ENCODE measurements at regions not wholly inside any gene's neighbourhood (a gene's known extent, or its start where the extent isn't known, plus 50 kb on each side); places are given as distances from the start of the nearest gene placed in this dataset.

DNA sequence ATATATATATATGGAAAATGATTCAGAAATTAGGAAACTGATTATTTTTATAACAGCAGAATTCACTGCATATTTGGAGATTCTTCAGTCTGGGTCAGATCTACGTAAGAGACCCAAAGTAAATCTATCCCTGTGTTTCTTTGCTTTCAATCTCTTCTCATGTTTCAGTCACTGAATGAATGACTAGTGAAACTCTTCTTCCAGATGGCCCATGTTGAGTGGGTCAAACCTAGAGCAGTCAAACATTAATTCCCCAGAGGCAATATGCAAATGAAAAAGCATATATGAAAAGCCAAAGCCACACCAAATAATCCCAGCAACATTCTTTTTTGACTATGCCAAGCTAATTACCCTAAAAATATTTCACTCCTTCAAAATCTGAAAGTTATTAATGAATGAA is 317.3 kb downstream of the RBM43 start:
- Mint-ChIP-seq H3K4me3 (no peak overlapping the region), H3K9me3 (peaks cover 2% of the 10 kb centered on the region), H3K27ac (no peak overlapping the region), H3K4me1 (no peaks in the 10 kb centered on the region), H3K36me3 (no peaks in the 10 kb centered on the region)
- DNase-seq (ENCODE audit: low spot score in 2 of 2) (no peak), ATAC-seq (no peak)

DNA sequence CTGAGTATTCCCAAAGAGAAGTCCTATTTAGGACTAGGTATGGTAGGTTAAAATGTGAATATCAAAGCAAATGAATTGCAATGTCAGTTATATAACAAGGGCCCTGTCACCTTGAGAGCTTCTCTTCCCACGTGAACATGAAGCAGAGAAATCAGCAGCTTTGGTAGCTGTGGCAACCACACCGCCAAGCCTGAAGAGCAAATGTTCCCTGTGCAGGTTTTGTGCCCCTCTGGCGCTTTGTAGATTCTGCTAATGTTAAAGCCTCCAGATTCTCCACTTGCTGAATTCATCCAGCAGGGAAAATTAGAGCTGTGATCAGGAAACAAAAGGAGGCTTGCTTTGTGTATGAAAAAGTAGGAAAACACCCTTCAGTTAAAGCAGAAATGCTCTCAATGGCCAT is 322.6 kb downstream of the RBM43 start:
- no peaks in the 10 kb centered on the region for H3K4me1 Mint-ChIP-seq
- H3K27ac Mint-ChIP-seq: no peak overlapping the region
- peaks cover 2% of the 10 kb centered on the region for H3K9me3 Mint-ChIP-seq
- H3K4me3 Mint-ChIP-seq: no peak overlapping the region
- ATAC-seq (no peak), DNase-seq (ENCODE audit: low spot score in 2 of 2) (no peak)
- H3K36me3 Mint-ChIP-seq: no peaks in the 10 kb centered on the region

DNA sequence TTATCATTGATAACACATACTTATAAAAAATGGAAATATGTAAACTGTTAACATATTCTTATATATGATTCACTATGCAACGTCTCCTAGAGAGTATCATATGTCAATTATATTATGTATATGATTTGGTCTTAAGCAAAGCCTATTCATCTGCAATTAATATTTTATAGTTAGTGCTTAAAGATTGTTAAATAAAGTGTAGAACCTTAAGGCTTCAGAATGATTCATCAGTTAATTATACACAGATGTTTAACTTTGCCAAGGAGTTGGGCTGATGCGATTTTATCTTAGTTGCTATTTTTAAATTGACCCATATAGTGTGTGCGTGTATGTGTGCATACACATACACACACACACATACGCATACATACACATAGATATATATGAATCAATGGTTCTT is 323.1 kb downstream of the RBM43 start:
- Mint-ChIP-seq H3K27ac (no peak overlapping the region), H3K4me1 (no peaks in the 10 kb centered on the region), H3K9me3 (peaks cover 2% of the 10 kb centered on the region), H3K36me3 (no peaks in the 10 kb centered on the region), H3K4me3 (no peak overlapping the region)
- no peak for ATAC-seq
- no peak for DNase-seq (ENCODE audit: low spot score in 2 of 2)

DNA sequence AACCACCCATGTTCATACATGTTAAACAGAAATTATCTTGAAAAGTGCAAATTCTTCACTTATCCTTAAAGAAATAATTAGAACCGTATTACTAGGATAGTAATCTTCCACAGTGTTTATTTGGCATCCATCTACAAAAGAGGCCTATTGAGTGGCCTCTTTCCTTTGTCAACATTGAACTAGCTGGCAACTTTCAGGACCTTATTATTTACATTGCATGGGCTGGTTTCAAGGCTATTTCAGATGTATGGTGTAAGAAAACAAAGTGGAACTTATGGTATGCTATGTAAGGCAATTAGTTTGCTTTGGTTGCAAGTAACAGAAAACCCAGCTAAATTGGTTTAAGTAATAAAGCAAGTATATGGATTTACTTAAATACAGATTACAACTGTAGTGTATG is 324.6 kb downstream of the RBM43 start:
- peaks cover 2% of the 10 kb centered on the region for H3K9me3 Mint-ChIP-seq
- no peak overlapping the region for H3K4me3 Mint-ChIP-seq
- H3K4me1 Mint-ChIP-seq: no peaks in the 10 kb centered on the region
- H3K36me3 Mint-ChIP-seq: no peaks in the 10 kb centered on the region
- no peak overlapping the region for H3K27ac Mint-ChIP-seq
- ATAC-seq (no peak), DNase-seq (ENCODE audit: low spot score in 2 of 2) (no peak)

DNA sequence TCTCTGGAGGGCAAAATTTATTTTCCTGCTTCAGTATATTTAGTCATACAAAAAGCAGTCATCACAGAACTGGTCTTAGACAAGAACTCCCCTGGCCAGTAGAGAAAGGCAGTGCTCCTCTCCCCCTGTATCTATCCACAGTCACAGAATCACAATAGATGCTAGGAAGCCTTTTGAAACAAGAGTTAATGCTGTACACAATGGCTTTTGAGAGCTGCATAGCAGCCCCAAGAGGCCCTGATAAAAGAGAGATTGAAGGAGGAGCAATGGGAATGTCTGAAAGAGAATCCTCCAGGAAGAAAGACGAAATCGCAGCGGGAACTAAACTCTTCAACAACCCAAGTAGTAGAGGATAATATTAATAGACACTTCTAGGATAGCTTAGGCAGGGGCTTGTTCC is 330.2 kb downstream of the RBM43 start:
- H3K4me3 Mint-ChIP-seq: no peak overlapping the region
- no peak for ATAC-seq

DNA sequence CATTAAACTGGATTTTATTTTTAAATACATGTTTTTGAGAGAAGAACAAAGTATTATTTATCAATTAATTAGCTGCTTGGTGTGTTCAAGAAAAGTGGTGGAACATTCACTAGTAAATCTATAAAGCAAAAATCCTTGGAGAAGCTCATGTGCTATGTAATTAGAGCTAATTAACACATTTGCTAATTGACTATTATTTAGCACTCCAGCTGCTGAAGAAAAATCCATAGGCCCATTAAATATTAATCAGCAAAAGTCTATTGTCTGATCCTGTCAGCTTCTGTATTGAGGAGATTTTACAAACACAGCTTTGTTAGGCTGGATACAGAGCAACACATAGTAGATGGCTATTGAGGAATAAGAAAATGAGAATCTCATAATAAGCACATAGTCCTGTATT is 336.1 kb downstream of the RBM43 start:
- Mint-ChIP-seq H3K9me3 (no peaks in the 10 kb centered on the region), H3K27ac (no peak overlapping the region), H3K4me3 (no peak overlapping the region), H3K36me3 (no peaks in the 10 kb centered on the region), H3K4me1 (no peaks in the 10 kb centered on the region)
- ATAC-seq (no peak), DNase-seq (ENCODE audit: low spot score in 2 of 2) (no peak)

More for the DNA sequence above, 330.2 kb downstream of the RBM43 start:
- Mint-ChIP-seq H3K4me1 (no peaks in the 10 kb centered on the region), H3K36me3 (no peaks in the 10 kb centered on the region), H3K27ac (no peak overlapping the region), H3K9me3 (no peaks in the 10 kb centered on the region)
- DNase-seq (ENCODE audit: low spot score in 2 of 2): no peak

DNA sequence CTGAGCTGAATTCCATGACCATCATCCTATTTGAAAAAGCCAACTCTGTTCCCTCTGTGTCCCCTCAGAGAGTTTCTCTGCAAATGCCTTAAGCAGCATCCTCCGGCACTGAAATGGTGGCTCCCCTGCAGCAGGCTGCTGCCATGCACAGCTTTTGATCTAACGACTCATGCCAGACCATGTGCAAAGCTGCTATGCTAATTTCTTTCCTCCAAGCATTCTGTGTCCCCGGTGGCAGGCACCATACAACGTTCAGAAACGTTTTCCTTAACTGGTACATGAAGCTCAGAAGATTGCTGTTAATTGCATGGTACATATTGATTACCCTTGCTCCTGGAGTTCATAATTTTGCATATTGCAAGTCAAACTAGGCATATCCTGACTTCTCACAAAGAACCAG is 336.8 kb downstream of the RBM43 start:
- no peak for DNase-seq (ENCODE audit: low spot score in 2 of 2)
- no peaks in the 10 kb centered on the region for H3K4me1 Mint-ChIP-seq
- H3K27ac Mint-ChIP-seq: no peak overlapping the region
- no peaks in the 10 kb centered on the region for H3K36me3 Mint-ChIP-seq
- ATAC-seq: no peak
- H3K9me3 Mint-ChIP-seq: no peaks in the 10 kb centered on the region
- no peak overlapping the region for H3K4me3 Mint-ChIP-seq

DNA sequence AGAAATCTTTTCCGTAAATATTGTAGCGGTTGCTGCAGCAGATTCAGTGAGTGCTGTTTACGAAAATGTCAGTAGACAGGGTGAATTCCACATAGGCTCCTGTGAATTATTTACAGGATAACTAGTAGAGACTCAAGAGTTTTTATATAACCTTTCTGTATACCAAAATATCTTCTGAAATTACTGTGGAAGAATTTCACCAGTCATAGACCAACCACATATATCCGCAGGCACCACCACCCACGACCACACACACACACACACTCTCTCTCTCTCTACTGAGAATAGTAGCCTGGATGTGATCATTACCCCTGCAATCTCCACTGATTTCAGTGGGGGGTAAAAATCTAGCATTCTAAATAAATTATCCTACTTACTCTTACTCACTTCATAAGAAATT is 341.8 kb downstream of the RBM43 start:
- Mint-ChIP-seq H3K9me3 (no peaks in the 10 kb centered on the region), H3K27ac (no peak overlapping the region), H3K36me3 (no peaks in the 10 kb centered on the region), H3K4me3 (no peak overlapping the region), H3K4me1 (no peaks in the 10 kb centered on the region)
- ATAC-seq (no peak), DNase-seq (ENCODE audit: low spot score in 2 of 2) (no peak)

DNA sequence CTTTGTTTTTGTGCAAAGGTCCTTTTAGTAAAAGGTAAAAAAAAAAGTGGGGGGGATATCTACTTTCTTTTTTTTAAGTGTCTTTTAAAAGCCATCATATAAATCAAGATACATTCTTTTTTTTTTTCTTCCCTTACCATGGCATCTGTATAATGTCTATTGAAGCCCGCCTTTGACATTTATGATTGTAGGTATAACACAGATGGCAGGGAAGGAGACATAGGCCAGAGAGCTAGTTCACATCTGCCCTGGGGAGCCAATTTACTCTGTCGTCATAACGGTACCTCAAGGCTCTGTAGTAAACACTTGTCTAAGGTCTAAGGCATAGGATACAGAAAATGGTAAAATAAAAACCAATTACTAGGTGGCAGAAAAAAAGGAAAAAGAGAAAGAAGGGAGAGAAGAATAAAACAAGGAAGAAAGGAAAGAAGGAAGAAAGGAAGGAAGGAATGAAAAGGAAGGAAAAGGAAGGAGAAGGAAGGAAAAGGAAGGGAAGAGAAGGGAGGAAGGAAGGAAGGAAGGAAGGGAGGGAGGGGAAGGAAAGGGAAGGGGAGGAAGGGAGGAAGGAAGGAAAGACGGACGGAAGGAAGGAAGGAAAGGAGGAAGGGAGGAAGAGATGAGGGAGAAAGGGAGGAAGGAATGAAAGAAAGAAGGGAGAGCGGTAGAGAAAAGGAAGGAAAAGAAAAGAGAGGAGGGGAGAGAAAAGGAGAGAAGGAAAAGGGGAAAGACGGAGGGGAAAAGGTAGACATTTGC is 343.5 kb downstream of the RBM43 start:
- no peak for ATAC-seq
- H3K4me1 Mint-ChIP-seq: no peaks in the 10 kb centered on the region
- H3K4me3 Mint-ChIP-seq: no peak overlapping the region
- H3K27ac Mint-ChIP-seq: no peak overlapping the region
- DNase-seq (ENCODE audit: low spot score in 2 of 2): no peak
- H3K36me3 Mint-ChIP-seq: no peaks in the 10 kb centered on the region
- H3K9me3 Mint-ChIP-seq: no peaks in the 10 kb centered on the region

DNA sequence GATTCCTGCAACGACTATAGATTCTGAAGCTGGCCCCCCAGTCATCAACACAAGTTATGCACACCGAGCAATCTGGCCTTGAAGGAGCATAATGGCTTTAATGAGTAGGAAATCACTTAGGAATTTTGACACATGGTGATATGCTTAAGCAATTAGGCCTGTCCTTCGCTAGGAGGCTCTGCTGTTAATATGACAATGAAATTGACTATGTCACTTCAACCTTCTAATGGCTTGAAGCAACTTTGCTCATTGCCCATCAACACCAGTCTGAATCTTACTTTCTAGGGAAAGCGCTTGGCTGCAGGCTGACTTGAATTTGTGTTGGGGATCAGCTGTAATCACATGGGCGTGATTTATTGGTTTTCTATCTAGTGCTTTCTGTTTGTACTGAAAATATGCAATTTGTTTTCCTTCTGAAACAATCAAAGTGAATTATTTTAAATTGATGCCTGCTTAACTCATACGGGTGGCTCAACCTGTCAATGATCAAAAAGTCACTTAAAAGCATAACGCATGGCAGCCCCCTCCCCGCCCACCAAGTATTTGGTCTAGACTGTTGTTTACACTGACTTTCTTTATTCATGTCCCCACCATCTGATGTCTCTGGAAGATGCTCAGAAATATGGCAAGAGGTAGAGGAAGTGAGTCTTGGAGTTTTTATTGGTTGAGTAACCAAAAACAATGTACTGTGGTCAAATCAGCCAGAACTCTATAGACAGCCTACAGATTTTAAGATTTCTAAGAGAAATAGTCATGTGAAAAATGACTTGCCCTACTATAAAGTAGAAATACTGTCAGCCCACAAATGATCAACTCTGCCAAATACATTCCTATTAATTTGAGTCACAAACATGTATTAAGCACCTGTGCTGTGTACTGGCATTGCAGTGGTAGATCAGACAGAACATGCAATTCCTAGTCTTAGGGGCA is 344.9 kb downstream of the RBM43 start:
- Mint-ChIP-seq H3K36me3 (no peaks in the 10 kb centered on the region), H3K27ac (no peak overlapping the region)
- DNase-seq (ENCODE audit: low spot score in 2 of 2): no peak

DNA sequence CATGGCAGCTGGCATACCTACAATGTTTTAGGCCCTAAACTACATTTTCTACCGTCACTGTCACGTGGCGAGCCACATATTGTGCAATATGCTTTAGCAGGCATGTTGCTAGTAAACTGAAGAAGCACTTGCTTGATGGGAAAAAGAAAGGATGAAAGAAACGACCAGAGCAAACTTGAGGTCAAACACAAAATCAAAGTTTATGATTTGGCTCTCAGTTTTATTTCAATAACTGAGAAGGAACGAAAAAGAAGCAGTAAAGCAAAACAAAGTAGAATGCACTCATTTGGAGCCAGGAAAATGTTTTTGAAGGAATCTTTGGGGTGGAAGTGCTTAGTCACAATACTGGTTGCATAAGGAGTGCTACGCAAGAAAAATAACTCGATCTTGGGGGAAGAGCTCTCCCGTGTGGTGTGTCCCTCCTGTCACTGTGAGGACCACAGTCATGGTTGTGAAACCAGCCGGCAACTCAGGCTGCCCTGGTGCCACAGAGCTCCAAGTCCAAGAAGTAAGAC is 349.8 kb downstream of the RBM43 start:
- H3K9me3 Mint-ChIP-seq: peaks cover 3% of the 10 kb centered on the region
- H3K27ac Mint-ChIP-seq: no peak overlapping the region
- DNase-seq (ENCODE audit: low spot score in 2 of 2): no peak
- no peaks in the 10 kb centered on the region for H3K36me3 Mint-ChIP-seq
- ATAC-seq: no peak
- H3K4me1 Mint-ChIP-seq: no peaks in the 10 kb centered on the region
- no peak overlapping the region for H3K4me3 Mint-ChIP-seq

More for the DNA sequence above, 344.9 kb downstream of the RBM43 start:
- H3K4me3 Mint-ChIP-seq: no peak overlapping the region
- no peaks in the 10 kb centered on the region for H3K9me3 Mint-ChIP-seq
- no peaks in the 10 kb centered on the region for H3K4me1 Mint-ChIP-seq
- peak; percentile 13 for ATAC-seq

DNA sequence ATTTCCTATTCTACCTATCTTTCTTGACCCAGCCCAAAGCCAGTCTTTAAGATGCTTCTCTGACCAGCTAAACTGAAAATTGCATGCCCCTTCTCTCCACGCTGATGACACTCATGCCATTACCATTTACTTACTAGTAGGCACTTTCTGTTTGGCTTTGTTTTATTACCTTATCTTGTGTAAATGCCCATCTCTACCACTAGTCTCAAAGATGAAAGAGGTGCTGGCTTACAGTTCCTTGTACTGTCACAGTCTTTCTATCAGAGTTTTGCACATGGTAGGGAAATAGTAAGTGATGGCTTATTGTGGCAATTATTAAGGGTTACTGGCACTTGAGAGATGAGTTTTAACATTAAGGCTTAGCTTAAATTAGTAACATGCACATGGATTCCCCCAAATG is 352.1 kb downstream of the RBM43 start:
- Mint-ChIP-seq H3K4me3 (no peak overlapping the region), H3K9me3 (peaks cover 3% of the 10 kb centered on the region), H3K4me1 (no peaks in the 10 kb centered on the region), H3K27ac (no peak overlapping the region), H3K36me3 (no peaks in the 10 kb centered on the region)
- ATAC-seq (no peak), DNase-seq (ENCODE audit: low spot score in 2 of 2) (no peak)

DNA sequence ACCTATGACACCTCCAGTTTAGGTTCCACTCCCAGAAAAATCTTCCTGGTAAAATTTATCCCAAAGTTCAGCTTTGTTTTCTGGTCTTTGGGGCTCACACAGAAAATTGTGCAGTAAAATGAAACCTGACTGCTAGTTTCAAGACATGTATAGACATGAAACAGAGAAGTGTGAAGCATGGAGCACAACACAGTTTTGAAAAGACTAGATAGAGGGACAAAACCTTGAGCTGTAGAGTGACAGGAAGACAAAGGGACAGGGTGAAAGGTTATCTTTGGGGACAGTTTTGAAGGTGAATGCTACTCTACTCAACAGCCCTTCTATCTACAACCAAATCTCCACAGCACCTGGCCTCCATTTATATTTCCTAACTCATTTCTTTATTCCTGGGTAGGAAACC is 352.6 kb downstream of the RBM43 start:
- Mint-ChIP-seq H3K9me3 (peaks cover 5% of the 10 kb centered on the region), H3K4me1 (no peaks in the 10 kb centered on the region), H3K27ac (no peak overlapping the region), H3K4me3 (no peak overlapping the region), H3K36me3 (no peaks in the 10 kb centered on the region)
- DNase-seq (ENCODE audit: low spot score in 2 of 2) (no peak), ATAC-seq (no peak)

DNA sequence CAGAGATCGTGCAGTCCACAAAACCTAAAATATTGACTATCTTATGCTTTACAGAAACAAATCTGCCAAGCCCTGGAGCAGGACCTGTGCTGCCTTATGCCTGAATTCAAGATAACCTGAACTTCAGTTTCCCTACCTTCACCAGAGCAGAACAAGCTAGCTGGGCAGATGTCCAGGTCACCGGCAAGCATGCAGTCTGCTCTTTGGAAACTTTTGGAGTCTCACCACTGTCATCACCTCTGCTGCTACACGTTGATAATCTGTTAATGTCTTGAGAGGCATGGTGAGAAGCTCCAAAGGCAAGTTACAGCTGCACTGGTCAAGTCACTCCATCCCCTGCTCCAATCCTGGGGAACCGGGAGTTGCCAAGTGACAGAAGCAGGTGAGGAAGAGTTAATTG is 354.2 kb downstream of the RBM43 start:
- Mint-ChIP-seq H3K9me3 (peaks cover 6% of the 10 kb centered on the region), H3K4me3 (no peak overlapping the region), H3K4me1 (no peaks in the 10 kb centered on the region), H3K36me3 (no peaks in the 10 kb centered on the region), H3K27ac (no peak overlapping the region)
- ATAC-seq: no peak
- DNase-seq (ENCODE audit: low spot score in 2 of 2): no peak

DNA sequence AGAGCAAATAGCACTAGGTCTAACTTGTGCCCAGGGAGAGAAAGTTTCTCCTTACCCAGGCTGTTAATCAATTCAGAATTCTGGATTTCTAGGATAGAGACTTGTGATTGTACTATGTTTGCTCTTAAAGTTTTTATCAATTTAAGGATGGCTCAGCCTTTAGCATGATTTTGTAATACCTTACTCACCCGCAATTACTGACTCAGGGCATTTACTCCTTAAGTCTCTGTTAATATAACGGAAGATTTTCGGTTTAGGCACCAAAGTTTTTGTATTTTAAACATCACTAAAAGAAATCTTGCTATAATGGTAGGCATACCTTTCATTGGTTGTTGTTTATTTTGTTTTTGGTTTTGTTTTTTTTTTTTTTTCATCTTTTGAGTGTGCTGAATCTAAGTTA is 358.2 kb downstream of the RBM43 start:
- H3K4me3 Mint-ChIP-seq: no peak overlapping the region
- peaks cover 10% of the 10 kb centered on the region for H3K9me3 Mint-ChIP-seq
- H3K27ac Mint-ChIP-seq: no peak overlapping the region
- H3K4me1 Mint-ChIP-seq: no peaks in the 10 kb centered on the region
- DNase-seq (ENCODE audit: low spot score in 2 of 2) (no peak), ATAC-seq (no peak)
- H3K36me3 Mint-ChIP-seq: no peaks in the 10 kb centered on the region

DNA sequence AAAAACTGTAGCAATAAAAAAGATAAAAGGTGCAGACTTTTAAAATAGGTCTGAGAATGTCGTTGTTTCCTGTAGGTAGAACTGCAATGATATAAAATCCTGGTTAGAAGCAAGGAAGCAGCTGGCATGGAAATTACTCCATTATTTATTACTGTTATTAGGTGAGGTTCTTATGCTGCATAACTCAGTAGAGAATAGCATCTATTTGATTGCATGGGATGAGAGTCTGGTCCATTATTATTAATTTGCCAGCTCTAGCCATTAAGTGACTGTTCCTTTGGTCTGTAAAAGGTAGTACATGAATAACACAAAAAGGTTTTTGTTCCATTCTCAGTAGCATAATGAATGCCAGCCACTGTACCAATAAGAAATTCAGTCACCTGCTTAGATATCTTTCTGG is 358.6 kb downstream of the RBM43 start:
- H3K4me1 Mint-ChIP-seq: no peaks in the 10 kb centered on the region

More for the DNA sequence above, 358.6 kb downstream of the RBM43 start:
- ATAC-seq (no peak), DNase-seq (ENCODE audit: low spot score in 2 of 2) (no peak)
- Mint-ChIP-seq H3K4me3 (no peak overlapping the region), H3K36me3 (no peaks in the 10 kb centered on the region), H3K27ac (no peak overlapping the region), H3K9me3 (peaks cover 10% of the 10 kb centered on the region)
